HG02885 (cell line): ENCODE measurements at regions not wholly inside any gene's neighbourhood (a gene's known extent, or its start where the extent isn't known, plus 50 kb on each side); places are given as distances from the start of the nearest gene placed in this dataset.

Experiments
- ATAC-seq: cut with Tn5 transposase; IDR thresholded peaks from one replicate; pipeline ENCODE4 v1.9.1; 2021; ENCODE audit warnings: mild to moderate bottlenecking; ENCODE audit not compliant: unreplicated experiment, poor library complexity

- ATAC-seq, result no peak
Measured at GRCh38 chr1:73144311-73144710, 862.0 kb upstream of the NEGR1 start.

GRCh38 chr1:73136975-73137374 is 854.6 kb upstream of the NEGR1 start:
- no peak for ATAC-seq

GRCh38 chr1:73106931-73107330 is 824.6 kb upstream of the NEGR1 start:
- ATAC-seq, result no peak

- ATAC-seq, result no peak
Measured at GRCh38 chr1:73105755-73106154, 823.4 kb upstream of the NEGR1 start.

GRCh38 chr1:73104749-73105148 is 822.4 kb upstream of the NEGR1 start:
- ATAC-seq, result no peak

GRCh38 chr1:73100216-73100615 is 817.9 kb upstream of the NEGR1 start:
- ATAC-seq, result no peak

GRCh38 chr1:73097917-73098316 is 815.6 kb upstream of the NEGR1 start:
- no peak for ATAC-seq

GRCh38 chr1:73096841-73097240 is 814.5 kb upstream of the NEGR1 start:
- no peak for ATAC-seq

GRCh38 chr1:73092383-73092782 is 810.0 kb upstream of the NEGR1 start:
- ATAC-seq, result no peak

GRCh38 chr1:73066866-73067265 is 784.5 kb upstream of the NEGR1 start:
- no peak for ATAC-seq

- ATAC-seq, result no peak
Measured at GRCh38 chr1:73065339-73066041, 783.2 kb upstream of the NEGR1 start.

GRCh38 chr1:73056826-73057225 is 774.5 kb upstream of the NEGR1 start:
- no peak for ATAC-seq

GRCh38 chr1:73044241-73045036 is 762.1 kb upstream of the NEGR1 start:
- ATAC-seq, result no peak

- no peak for ATAC-seq
Measured at GRCh38 chr1:73042403-73042802, 760.1 kb upstream of the NEGR1 start.

GRCh38 chr1:73040811-73041210 is 758.5 kb upstream of the NEGR1 start:
- no peak for ATAC-seq

GRCh38 chr1:73034271-73034670 is 751.9 kb upstream of the NEGR1 start:
- no peak for ATAC-seq

- ATAC-seq, result no peak
Measured at GRCh38 chr1:73033640-73034039, 751.3 kb upstream of the NEGR1 start.

- ATAC-seq, result no peak
Measured at GRCh38 chr1:73029571-73029970, 747.2 kb upstream of the NEGR1 start.

- no peak for ATAC-seq
Measured at GRCh38 chr1:73026114-73026513, 743.8 kb upstream of the NEGR1 start.

- ATAC-seq, result no peak
Measured at GRCh38 chr1:73009938-73010337, 727.6 kb upstream of the NEGR1 start.

- no peak for ATAC-seq
Measured at GRCh38 chr1:73009311-73009710, 727.0 kb upstream of the NEGR1 start.

GRCh38 chr1:72997624-72998023 is 715.3 kb upstream of the NEGR1 start:
- ATAC-seq, result no peak
